Stomach smooth muscle (tissue), 2 donors: ENCODE measurements at regions not wholly inside any gene's neighbourhood (a gene's known extent, or its start where the extent isn't known, plus 50 kb on each side); places are given as distances from the start of the nearest gene placed in this dataset.

Experiments used
- H3K27ac ChIP-seq: one replicate; pipeline ENCODE4 v1.7.0; 2013; ENCODE audit warnings: mild to moderate bottlenecking, low read length, inconsistent platforms
- H3K27me3 ChIP-seq, 2 donors: one replicate each; pipeline ENCODE4 v1.7.0; 2013; ENCODE audit warnings: low read length in 2 of 2; ENCODE audit not compliant: insufficient read depth in 2 of 2, control insufficient read depth in 1 of 2
- H3K36me3 ChIP-seq, 2 donors: one replicate each; pipeline ENCODE4 v1.7.0; 2013; ENCODE audit warnings: low read length in 2 of 2; ENCODE audit not compliant: control insufficient read depth in 2 of 2, insufficient read depth in 2 of 2
- H3K4me1 ChIP-seq: one replicate; pipeline ENCODE4 v1.7.0; 2013; ENCODE audit warnings: low read length; ENCODE audit not compliant: control insufficient read depth, insufficient read depth
- H3K4me3 ChIP-seq, 2 donors: one replicate each; pipeline ENCODE4 v1.7.0; 2013; ENCODE audit warnings: low read length in 2 of 2
- H3K9ac ChIP-seq, 2 donors: one replicate each; pipeline ENCODE4 v1.7.0; 2013; ENCODE audit warnings: low read length in 2 of 2, mild to moderate bottlenecking in 1 of 2
- H3K9me3 ChIP-seq, 2 donors: one replicate each; pipeline ENCODE4 v1.7.0; 2013; ENCODE audit warnings: low read length in 2 of 2; ENCODE audit not compliant: control insufficient read depth in 2 of 2
- donor health status: healthy.
- donor health status: Pancreatic carcinoma.

- Histone ChIP-seq H3K4me3 (no peak overlapping the region), H3K4me1 (no peaks in the 10 kb centered on the region), H3K36me3 (no peaks in the 10 kb centered on the region), H3K27me3 (no peaks in the 10 kb centered on the region), H3K9me3 (no peaks in the 10 kb centered on the region), H3K9ac (no peak overlapping the region), H3K27ac (no peak overlapping the region)
Measured at GRCh38 chr2:156046900-156047299, 285.6 kb downstream of the NR4A2 start.

GRCh38 chr2:156042895-156043294 lies 289.6 kb downstream of the NR4A2 start:
- Histone ChIP-seq H3K9ac (no peak overlapping the region), H3K4me3 (no peak overlapping the region), H3K4me1 (no peaks in the 10 kb centered on the region), H3K9me3 (no peaks in the 10 kb centered on the region), H3K27ac (no peak overlapping the region), H3K36me3 (no peaks in the 10 kb centered on the region), H3K27me3 (no peaks in the 10 kb centered on the region)

- no peaks in the 10 kb centered on the region for H3K9me3 ChIP-seq
- no peaks in the 10 kb centered on the region for H3K4me1 ChIP-seq
- no peaks in the 10 kb centered on the region for H3K27me3 ChIP-seq
- H3K9ac ChIP-seq: no peak overlapping the region
- H3K36me3 ChIP-seq: no peaks in the 10 kb centered on the region
- H3K27ac ChIP-seq: no peak overlapping the region
- H3K4me3 ChIP-seq: no peak overlapping the region
Measured at GRCh38 chr2:156038021-156038420, 294.5 kb downstream of the NR4A2 start.

GRCh38 chr2:156037482-156037881 lies 295.0 kb downstream of the NR4A2 start:
- no peak overlapping the region for H3K27ac ChIP-seq
- no peak overlapping the region for H3K9ac ChIP-seq
- H3K9me3 ChIP-seq: no peaks in the 10 kb centered on the region
- no peak overlapping the region for H3K4me3 ChIP-seq
- H3K4me1 ChIP-seq: no peaks in the 10 kb centered on the region
- H3K36me3 ChIP-seq: no peaks in the 10 kb centered on the region
- no peaks in the 10 kb centered on the region for H3K27me3 ChIP-seq

- Histone ChIP-seq H3K9ac (no peak overlapping the region), H3K36me3 (no peaks in the 10 kb centered on the region), H3K27ac (no peak overlapping the region), H3K9me3 (no peaks in the 10 kb centered on the region), H3K4me3 (no peak overlapping the region), H3K4me1 (no peaks in the 10 kb centered on the region), H3K27me3 (no peaks in the 10 kb centered on the region)
Measured at GRCh38 chr2:156031121-156031520, 301.4 kb downstream of the NR4A2 start.

- Histone ChIP-seq H3K27ac (no peak overlapping the region), H3K4me1 (no peaks in the 10 kb centered on the region), H3K27me3 (no peaks in the 10 kb centered on the region), H3K36me3 (no peaks in the 10 kb centered on the region), H3K4me3 (no peak overlapping the region), H3K9me3 (no peaks in the 10 kb centered on the region), H3K9ac (no peak overlapping the region)
Measured at GRCh38 chr2:156023229-156023869, 309.2 kb downstream of the NR4A2 start.

- H3K27ac ChIP-seq: no peak overlapping the region
- no peaks in the 10 kb centered on the region for H3K36me3 ChIP-seq
- H3K9me3 ChIP-seq: no peaks in the 10 kb centered on the region
- no peak overlapping the region for H3K4me3 ChIP-seq
- no peaks in the 10 kb centered on the region for H3K27me3 ChIP-seq
- no peaks in the 10 kb centered on the region for H3K4me1 ChIP-seq
- no peak overlapping the region for H3K9ac ChIP-seq
Measured at GRCh38 chr2:156021146-156022040, 311.1 kb downstream of the NR4A2 start.

GRCh38 chr2:156019341-156019740 lies 313.2 kb downstream of the NR4A2 start:
- Histone ChIP-seq H3K9me3 (no peaks in the 10 kb centered on the region), H3K9ac (no peak overlapping the region), H3K36me3 (no peaks in the 10 kb centered on the region), H3K27ac (no peak overlapping the region), H3K4me1 (no peaks in the 10 kb centered on the region), H3K27me3 (no peaks in the 10 kb centered on the region), H3K4me3 (no peak overlapping the region)

GRCh38 chr2:156017341-156017885 lies 315.1 kb downstream of the NR4A2 start:
- H3K27ac ChIP-seq: no peak overlapping the region

GRCh38 chr2:156009293-156009692 lies 323.2 kb downstream of the NR4A2 start:
- no peak overlapping the region for H3K27ac ChIP-seq
- no peaks in the 10 kb centered on the region for H3K4me1 ChIP-seq
- no peaks in the 10 kb centered on the region for H3K9me3 ChIP-seq
- H3K4me3 ChIP-seq: no peak overlapping the region
- no peaks in the 10 kb centered on the region for H3K36me3 ChIP-seq
- H3K9ac ChIP-seq: no peak overlapping the region
- no peaks in the 10 kb centered on the region for H3K27me3 ChIP-seq

More at GRCh38 chr2:156017341-156017885, 315.1 kb downstream of the NR4A2 start:
- H3K4me3 ChIP-seq: no peak overlapping the region
- no peak overlapping the region for H3K9ac ChIP-seq
- H3K4me1 ChIP-seq: no peaks in the 10 kb centered on the region
- H3K36me3 ChIP-seq: no peaks in the 10 kb centered on the region
- H3K9me3 ChIP-seq: no peaks in the 10 kb centered on the region
- H3K27me3 ChIP-seq: no peaks in the 10 kb centered on the region
